Subcutaneous abdominal adipose tissue (tissue), 5 donors: ENCODE measurements at regions not wholly inside any gene's neighbourhood (a gene's known extent, or its start where the extent isn't known, plus 50 kb on each side); places are given as distances from the start of the nearest gene placed in this dataset.

ENCODE experiments used
- H3K27ac ChIP-seq: one replicate; pipeline ENCODE4 v1.7.0; 2013; ENCODE audit warnings: low read depth, mild to moderate bottlenecking, inconsistent platforms, low read length, moderate library complexity
- H3K27me3 ChIP-seq, 5 donors: one replicate each; pipeline ENCODE4 v1.7.0; 2013; ENCODE audit warnings: low read length in 5 of 5, inconsistent platforms in 1 of 5; ENCODE audit not compliant: control insufficient read depth in 5 of 5, insufficient read depth in 4 of 5
- H3K36me3 ChIP-seq, 5 donors: one replicate each; pipeline ENCODE4 v1.7.0; 2013; ENCODE audit warnings: low read length in 5 of 5; ENCODE audit not compliant: control insufficient read depth in 5 of 5, insufficient read depth in 5 of 5
- H3K4me1 ChIP-seq, 5 donors: one replicate each; pipeline ENCODE4 v1.7.0; 2013; ENCODE audit warnings: low read length in 5 of 5, mild to moderate bottlenecking in 3 of 5, moderate library complexity in 1 of 5; ENCODE audit not compliant: control insufficient read depth in 5 of 5, insufficient read depth in 5 of 5
- H3K4me3 ChIP-seq, 5 donors: one replicate each; pipeline ENCODE4 v1.7.0; 2013; ENCODE audit warnings: low read length in 5 of 5, low read depth in 1 of 5
- H3K9ac ChIP-seq, 5 donors: one replicate each; pipeline ENCODE4 v1.7.0; 2013; ENCODE audit warnings: low read length in 5 of 5, mild to moderate bottlenecking in 4 of 5, moderate library complexity in 3 of 5
- H3K9me3 ChIP-seq, 5 donors: one replicate each; pipeline ENCODE4 v1.7.0; 2013; ENCODE audit warnings: low read length in 5 of 5; ENCODE audit not compliant: control insufficient read depth in 5 of 5
- donor health status: healthy.
- donor health status: healthy.
- donor health status: healthy.
- donor health status: healthy.
- donor health status: healthy.

DNA sequence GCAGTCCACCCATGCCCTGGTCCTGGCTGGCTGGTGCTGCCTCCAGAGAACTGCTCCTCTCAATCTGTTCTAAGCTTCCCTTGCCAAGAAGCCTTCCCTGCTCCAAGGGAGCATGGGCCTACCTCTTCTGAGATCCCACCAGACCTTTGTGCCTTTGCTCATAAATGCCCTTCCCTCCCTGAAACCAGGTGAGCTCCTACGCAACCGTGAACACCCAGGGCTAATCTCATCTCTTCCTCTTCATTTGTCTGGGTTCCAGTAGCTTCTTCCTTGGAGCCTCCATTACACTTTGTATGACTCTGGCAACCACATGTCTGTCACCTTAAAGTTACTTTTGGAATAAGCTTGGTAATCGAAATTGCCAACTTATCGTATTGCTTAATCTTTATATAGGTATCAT is 270.6 kb downstream of the PBX3 start:
- Histone ChIP-seq H3K4me1 (no peaks in the 10 kb centered on the region), H3K9ac (no peak overlapping the region), H3K9me3 (no peaks in the 10 kb centered on the region), H3K4me3 (no peak overlapping the region), H3K27ac (no peak overlapping the region), H3K27me3 (peaks cover 0 to 5% (median 0%) of the 10 kb centered on the region in 5 donors), H3K36me3 (no peaks in the 10 kb centered on the region)

DNA sequence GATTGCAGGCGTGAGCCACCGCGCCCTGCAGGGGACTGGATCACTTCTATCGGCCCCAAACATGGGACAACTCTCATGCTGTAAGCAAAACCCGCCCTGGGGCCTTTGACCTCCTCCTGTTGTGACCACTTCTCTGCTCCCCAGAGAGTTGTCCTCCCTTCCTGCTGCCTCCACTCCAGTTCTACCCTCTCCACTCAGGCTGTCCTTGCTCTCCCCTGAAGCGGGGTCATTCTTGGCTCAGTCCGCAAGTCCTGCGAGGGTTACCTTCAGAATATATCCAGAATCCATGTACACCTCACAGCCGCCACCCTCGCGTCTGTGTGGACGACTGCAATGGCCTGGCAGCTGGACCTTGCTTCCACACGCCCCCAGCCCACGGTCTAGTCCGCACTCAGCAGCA is 273.7 kb downstream of the PBX3 start:
- no peak overlapping the region for H3K9ac ChIP-seq
- no peaks in the 10 kb centered on the region for H3K4me1 ChIP-seq
- H3K36me3 ChIP-seq, result no peaks in the 10 kb centered on the region
- H3K27me3 ChIP-seq, result peaks cover 0 to 4% (median 0%) of the 10 kb centered on the region in 5 donors
- no peak overlapping the region for H3K4me3 ChIP-seq
- H3K9me3 ChIP-seq, result peaks cover 0 to 4% (median 0%) of the 10 kb centered on the region in 5 donors
- H3K27ac ChIP-seq, result no peak overlapping the region

- Histone ChIP-seq H3K36me3 (no peaks in the 10 kb centered on the region), H3K27me3 (peaks cover 0 to 6% (median 0%) of the 10 kb centered on the region in 5 donors), H3K4me3 (no peak overlapping the region), H3K9me3 (peaks cover 0 to 8% (median 0%) of the 10 kb centered on the region in 5 donors), H3K27ac (no peak overlapping the region), H3K4me1 (no peaks in the 10 kb centered on the region), H3K9ac (no peak overlapping the region)
These were observed 276.8 kb downstream of the PBX3 start for GRCh38 chr9:126023962-126024361.

DNA sequence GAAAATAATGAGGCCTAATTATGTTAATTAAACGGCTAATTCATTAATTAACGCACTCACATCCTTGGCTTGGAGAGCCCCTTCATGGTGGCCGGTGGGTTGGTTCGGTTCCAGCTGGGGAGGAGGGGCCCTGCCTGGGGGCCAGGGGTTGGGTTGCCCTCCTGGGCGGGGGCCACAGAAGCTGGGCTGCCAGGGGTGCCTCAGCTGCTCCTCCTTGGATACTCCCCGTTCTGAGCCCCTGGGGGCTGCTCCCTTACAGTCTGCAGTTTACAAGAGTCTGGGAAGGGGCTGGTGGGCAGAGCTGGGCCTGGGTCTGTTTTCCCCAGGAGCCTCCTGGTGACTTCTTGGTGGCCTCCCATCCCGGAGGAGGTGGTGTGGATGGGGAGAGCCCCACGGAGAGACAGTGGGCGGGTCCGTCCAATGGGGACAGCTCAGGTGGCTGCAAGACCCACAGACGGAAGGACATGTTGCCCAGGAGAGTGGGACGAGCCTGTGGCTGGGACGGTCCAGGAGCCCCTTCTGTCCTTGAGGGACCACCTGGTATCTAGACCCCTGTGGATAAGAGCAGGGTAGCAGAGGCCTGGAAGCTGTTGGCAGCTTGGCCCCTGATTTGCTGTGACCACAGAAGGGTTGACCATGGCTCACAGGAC is 277.5 kb downstream of the PBX3 start:
- no peak overlapping the region for H3K9ac ChIP-seq
- no peak overlapping the region for H3K27ac ChIP-seq
- H3K9me3 ChIP-seq, result peaks cover 0 to 8% (median 0%) of the 10 kb centered on the region in 5 donors
- H3K27me3 ChIP-seq, result peaks cover 0 to 6% (median 0%) of the 10 kb centered on the region in 5 donors
- H3K4me3 ChIP-seq, result no peak overlapping the region
- no peaks in the 10 kb centered on the region for H3K36me3 ChIP-seq
- no peaks in the 10 kb centered on the region for H3K4me1 ChIP-seq

DNA sequence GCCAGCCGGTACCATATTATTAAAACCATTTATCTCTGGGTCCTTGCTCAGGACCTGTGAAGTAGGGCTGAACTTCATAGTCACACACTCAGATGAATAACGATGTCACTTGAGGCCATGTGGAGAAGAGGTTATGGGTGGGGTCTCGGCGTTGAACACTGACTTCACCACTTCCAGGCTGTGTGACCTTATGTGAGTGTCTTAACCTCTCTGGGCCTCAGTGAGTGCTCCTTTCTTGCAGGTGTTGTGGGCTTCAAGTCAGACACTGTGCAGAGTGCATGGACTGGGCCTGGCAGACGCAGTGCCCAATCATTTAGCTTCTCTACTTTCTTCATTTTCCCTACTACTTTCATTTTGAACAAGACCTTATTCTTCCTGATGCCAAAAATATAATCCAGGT is 278.8 kb downstream of the PBX3 start:
- no peaks in the 10 kb centered on the region for H3K4me1 ChIP-seq
- H3K9me3 ChIP-seq, result peaks cover 0 to 8% (median 0%) of the 10 kb centered on the region in 5 donors
- peaks cover 0 to 6% (median 5%) of the 10 kb centered on the region in 5 donors for H3K27me3 ChIP-seq
- no peak overlapping the region for H3K4me3 ChIP-seq
- H3K36me3 ChIP-seq, result no peaks in the 10 kb centered on the region
- no peak overlapping the region for H3K27ac ChIP-seq
- no peak overlapping the region for H3K9ac ChIP-seq

- no peak overlapping the region for H3K9ac ChIP-seq
- H3K4me3 ChIP-seq, result no peak overlapping the region
- H3K9me3 ChIP-seq, result peaks cover 0 to 8% (median 0%) of the 10 kb centered on the region in 5 donors
- no peaks in the 10 kb centered on the region for H3K4me1 ChIP-seq
- H3K27ac ChIP-seq, result no peak overlapping the region
- no peaks in the 10 kb centered on the region for H3K36me3 ChIP-seq
- H3K27me3 ChIP-seq, result peaks cover 0 to 10% (median 4%) of the 10 kb centered on the region in 5 donors
These were observed 280.4 kb downstream of the PBX3 start for GRCh38 chr9:126027566-126027965.

- no peak overlapping the region for H3K9ac ChIP-seq
- H3K9me3 ChIP-seq, result peaks cover 0 to 8% (median 0%) of the 10 kb centered on the region in 5 donors
- no peak overlapping the region for H3K4me3 ChIP-seq
- peaks cover 0 to 14% (median 7%) of the 10 kb centered on the region in 5 donors for H3K27me3 ChIP-seq
- no peaks in the 10 kb centered on the region for H3K4me1 ChIP-seq
- no peak overlapping the region for H3K27ac ChIP-seq
- no peaks in the 10 kb centered on the region for H3K36me3 ChIP-seq
These were observed 281.6 kb downstream of the PBX3 start for GRCh38 chr9:126028746-126029145.

DNA sequence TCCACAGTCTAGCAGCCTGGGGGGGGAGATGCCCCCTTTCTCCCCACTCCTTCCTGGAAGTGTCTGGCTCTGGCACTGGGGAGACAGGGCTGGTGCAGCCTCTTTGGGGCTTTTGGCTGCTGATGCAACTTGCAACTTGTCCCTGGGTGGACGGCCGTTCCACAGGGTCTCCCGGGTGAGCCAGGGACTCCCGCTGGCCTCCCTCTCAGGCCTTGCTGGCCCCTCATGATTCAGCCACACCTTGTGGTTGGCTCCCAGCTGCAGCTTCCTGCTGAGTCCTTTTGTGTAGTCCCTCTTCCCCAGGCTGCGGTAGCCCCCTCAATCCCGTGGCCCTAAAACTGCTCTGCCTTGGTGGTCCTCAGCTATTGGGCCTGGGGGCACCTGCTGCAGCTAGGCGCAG is 283.5 kb downstream of the PBX3 start:
- peaks cover 0 to 4% (median 0%) of the 10 kb centered on the region in 5 donors for H3K9me3 ChIP-seq
- H3K27me3 ChIP-seq, result peaks cover 0 to 14% (median 7%) of the 10 kb centered on the region in 5 donors
- H3K9ac ChIP-seq, result no peak overlapping the region
- no peaks in the 10 kb centered on the region for H3K36me3 ChIP-seq
- H3K4me1 ChIP-seq, result no peaks in the 10 kb centered on the region
- H3K4me3 ChIP-seq, result no peak overlapping the region
- H3K27ac ChIP-seq, result no peak overlapping the region

- Histone ChIP-seq H3K36me3 (no peaks in the 10 kb centered on the region), H3K9me3 (peaks cover 0 to 4% (median 0%) of the 10 kb centered on the region in 5 donors), H3K27ac (no peak overlapping the region), H3K27me3 (peaks cover 0 to 14% (median 7%) of the 10 kb centered on the region in 5 donors), H3K4me1 (no peaks in the 10 kb centered on the region), H3K4me3 (no peak overlapping the region), H3K9ac (no peak overlapping the region)
These were observed 283.9 kb downstream of the PBX3 start for GRCh38 chr9:126031116-126031515.

DNA sequence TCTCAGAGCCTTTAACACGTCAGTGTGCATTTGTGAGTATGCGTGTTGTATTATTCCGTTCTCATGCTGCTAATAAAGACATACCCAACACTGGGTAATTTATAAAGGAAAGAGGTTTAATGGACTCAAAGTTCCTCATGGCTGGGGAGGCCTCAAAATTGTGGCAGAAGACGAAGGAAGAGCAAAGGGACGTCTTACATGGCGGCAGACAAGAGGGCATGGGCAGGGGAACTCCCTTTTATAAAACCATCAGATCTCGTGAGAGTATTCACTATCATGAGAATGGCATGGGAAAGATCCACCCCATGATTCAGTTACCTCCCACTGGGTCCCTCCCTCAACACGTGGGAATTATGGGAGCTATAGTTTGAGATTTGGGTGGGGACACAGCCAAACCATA is 285.0 kb downstream of the PBX3 start:
- Histone ChIP-seq H3K27me3 (peaks cover 0 to 13% (median 7%) of the 10 kb centered on the region in 5 donors), H3K27ac (no peak overlapping the region)

More for the DNA sequence above, 285.0 kb downstream of the PBX3 start:
- no peak overlapping the region for H3K4me3 ChIP-seq
- peaks cover 0 to 6% (median 2%) of the 10 kb centered on the region in 5 donors for H3K4me1 ChIP-seq
- H3K9ac ChIP-seq, result no peak overlapping the region
- no peaks in the 10 kb centered on the region for H3K36me3 ChIP-seq
- peaks cover 0 to 4% (median 0%) of the 10 kb centered on the region in 5 donors for H3K9me3 ChIP-seq
